ENCODE measurements at regions not wholly inside any gene's neighbourhood (a gene's known extent, or its start where the extent isn't known, plus 50 kb on each side); places are given as distances from the start of the nearest gene placed in this dataset.
"Not testable (repeated sequence)": the region's sequence is repeated elsewhere in the genome, so short reads cannot be mapped to it uniquely, and the experiment has no call there.

- DNase-seq (ENCODE audit: low read depth in 2 of 2): not testable (repeated sequence)
These were observed 121.7 kb downstream of the ATP6V0E2 start for GRCh38 chr7:149995369-149996026.

GRCh38 chr7:150000780-150001599 is 127.2 kb downstream of the ATP6V0E2 start:
- DNase-seq (ENCODE audit: low read depth in 2 of 2): not testable (repeated sequence)

- no peak for DNase-seq (ENCODE audit: low read depth in 2 of 2)
These were observed 129.6 kb downstream of the ATP6V0E2 start for GRCh38 chr7:150003304-150003810.

GRCh38 chr7:150003973-150004372 is 130.2 kb downstream of the ATP6V0E2 start:
- not testable (repeated sequence) for DNase-seq (ENCODE audit: low read depth in 2 of 2)

- not testable (repeated sequence) for DNase-seq (ENCODE audit: low read depth in 2 of 2)
These were observed 131.1 kb downstream of the ATP6V0E2 start for GRCh38 chr7:150004843-150005242.

GRCh38 chr7:150009620-150010303 is 136.0 kb downstream of the ATP6V0E2 start:
- DNase-seq (ENCODE audit: low read depth in 2 of 2): not testable (repeated sequence)

- DNase-seq (ENCODE audit: low read depth in 2 of 2): not testable (repeated sequence)
These were observed 143.0 kb downstream of the ATP6V0E2 start for GRCh38 chr7:150016651-150017189.

- not testable (repeated sequence) for DNase-seq (ENCODE audit: low read depth in 2 of 2)
These were observed 146.4 kb downstream of the ATP6V0E2 start for GRCh38 chr7:150020210-150020609.

- not testable (repeated sequence) for DNase-seq (ENCODE audit: low read depth in 2 of 2)
These were observed 151.1 kb downstream of the ATP6V0E2 start for GRCh38 chr7:150024550-150025490.

GRCh38 chr7:150025802-150026201 is 152.0 kb downstream of the ATP6V0E2 start:
- not testable (repeated sequence) for DNase-seq (ENCODE audit: low read depth in 2 of 2)

- DNase-seq (ENCODE audit: low read depth in 2 of 2): not testable (repeated sequence)
These were observed 154.7 kb downstream of the ATP6V0E2 start for GRCh38 chr7:150028344-150029012.

- DNase-seq (ENCODE audit: low read depth in 2 of 2): not testable (repeated sequence)
These were observed 155.2 kb downstream of the ATP6V0E2 start for GRCh38 chr7:150029013-150029389.

GRCh38 chr7:150031733-150032132 is 158.0 kb downstream of the ATP6V0E2 start:
- DNase-seq (ENCODE audit: low read depth in 2 of 2): not testable (repeated sequence)

GRCh38 chr7:150033711-150034110 is 159.9 kb downstream of the ATP6V0E2 start:
- DNase-seq (ENCODE audit: low read depth in 2 of 2): not testable (repeated sequence)

- not testable (repeated sequence) for DNase-seq (ENCODE audit: low read depth in 2 of 2)
These were observed 162.0 kb downstream of the ATP6V0E2 start for GRCh38 chr7:150035769-150036168.

GRCh38 chr7:150039061-150039460 is 165.3 kb downstream of the ATP6V0E2 start:
- DNase-seq (ENCODE audit: low read depth in 2 of 2): not testable (repeated sequence)

GRCh38 chr7:150042281-150042680 is 168.5 kb downstream of the ATP6V0E2 start:
- DNase-seq (ENCODE audit: low read depth in 2 of 2): not testable (repeated sequence)

GRCh38 chr7:150044771-150045170 is 171.0 kb downstream of the ATP6V0E2 start:
- not testable (repeated sequence) for DNase-seq (ENCODE audit: low read depth in 2 of 2)

- not testable (repeated sequence) for DNase-seq (ENCODE audit: low read depth in 2 of 2)
These were observed 171.8 kb downstream of the ATP6V0E2 start for GRCh38 chr7:150045596-150045995.
